ENCODE measurements at regions not wholly inside any gene's neighbourhood (a gene's known extent, or its start where the extent isn't known, plus 50 kb on each side); places are given as distances from the start of the nearest gene placed in this dataset.
"Not testable (repeated sequence)": the region's sequence is repeated elsewhere in the genome, so short reads cannot be mapped to it uniquely, and the experiment has no call there.

- H3K27ac ChIP-seq: no peak overlapping the region
- no peak for TF ChIP-seq CTCF (conservative IDR thresholded peaks at IDR 0.05)
These were observed 90.8 kb downstream of the ZNF330 start for GRCh38 chr4:141311246-141312204.

- TF ChIP-seq CTCF (conservative IDR thresholded peaks at IDR 0.05): no peak
- no peak overlapping the region for H3K27ac ChIP-seq
These were observed 93.9 kb downstream of the ZNF330 start for GRCh38 chr4:141314627-141315026.

GRCh38 chr4:141328560-141329173, 108.0 kb downstream of the ZNF330 start:
- no peak overlapping the region for H3K27ac ChIP-seq
- no peak for TF ChIP-seq CTCF (conservative IDR thresholded peaks at IDR 0.05)

- no peak for TF ChIP-seq CTCF (conservative IDR thresholded peaks at IDR 0.05)
- H3K27ac ChIP-seq: no peak overlapping the region
These were observed 108.5 kb downstream of the ZNF330 start for GRCh38 chr4:141329174-141329569.

- H3K27ac ChIP-seq: no peak overlapping the region
- no peak for TF ChIP-seq CTCF (conservative IDR thresholded peaks at IDR 0.05)
These were observed 109.9 kb downstream of the ZNF330 start for GRCh38 chr4:141330616-141331015.

- TF ChIP-seq CTCF (conservative IDR thresholded peaks at IDR 0.05): no peak
- H3K27ac ChIP-seq: no peak overlapping the region
These were observed 111.1 kb downstream of the ZNF330 start for GRCh38 chr4:141331534-141332358.

- not testable (repeated sequence) for H3K27ac ChIP-seq
These were observed 111.9 kb downstream of the ZNF330 start for GRCh38 chr4:141332359-141333181.

GRCh38 chr4:141333456-141334230, 112.9 kb downstream of the ZNF330 start:
- not testable (repeated sequence) for H3K27ac ChIP-seq
